HCT116 (cell line): ENCODE measurements at regions not wholly inside any gene's neighbourhood (a gene's known extent, or its start where the extent isn't known, plus 50 kb on each side); places are given as distances from the start of the nearest gene placed in this dataset.

Experiments used
- ATAC-seq: fragments of 200-7000 bp; cut with Tn5 transposase; 2 replicates; pipeline ENCODE4 v1.9.1; 2020; ENCODE audit warnings: mild to moderate bottlenecking, moderate library complexity
- BruUV-seq: library from RNA; stranded (reverse); fragments of 400-500 nt; replicated peaks from 2 replicates; lab custom pipeline; 2021; lab: Mats Ljungman, UMichigan
- CTCF ChIA-PET: fragments of 300-600 bp; sonication (Branson Sonifier 250); formaldehyde crosslinking; loops from one replicate; lab custom pipeline; 2021; ENCODE audit warnings: antibody characterized with exemption; lab: Charles Lee
- POLR2A ChIA-PET: fragments of 300-600, 350-600 bp; sonication (Branson Sonifier 250); formaldehyde crosslinking; loops from one replicate; lab custom pipeline; 2021; ENCODE audit warnings: antibody characterized with exemption; lab: Charles Lee
- RAD21 ChIA-PET, 2 experiments: fragments of 300-600 bp; sonication (Branson Sonifier 250); formaldehyde crosslinking; loops; one replicate each; lab custom pipeline; 2023; ENCODE audit warnings: low total read pairs in 2 of 2; ENCODE audit not compliant: uncharacterized antibody in 2 of 2, unreplicated experiment in 2 of 2, low non-redundant PET in 1 of 2; lab: Charles Lee
- DNase-seq: peaks from one replicate; pipeline ENCODE4 v3.0.0-alpha.2; 2010; ENCODE audit warnings: low read depth, low spot score
- H2AFZ ChIP-seq: fragments of 200-600 bp; shearing (Covaris generic), sonication (generic); 2 replicates; pipeline ENCODE4 v1.6.1; 2017; ENCODE audit warnings: low read depth, mixed run types, mixed read lengths, antibody characterized with exemption, low read length; ENCODE audit not compliant: poor library complexity, severe bottlenecking
- H3K27ac ChIP-seq: 2 replicates; pipeline ENCODE4 v1.5.1; 2012; ENCODE audit warnings: low read depth, low read length
- H3K27me3 ChIP-seq: fragments of 200-600 bp; sonication (generic); 2 replicates; pipeline ENCODE4 v1.6.1; 2016; ENCODE audit warnings: mixed run types, low read length, mixed read lengths; ENCODE audit not compliant: insufficient read depth
- H3K36me3 ChIP-seq, 2 experiments: fragments of 200-500 bp in 1 of 2; fragments of 200-600 bp in 1 of 2; sonication (Bioruptor generic) in 1 of 2; sonication (generic) in 1 of 2; 2 replicates each; pipeline versions ENCODE4 v1.5.1 to v1.6.1; 2014 to 2016; ENCODE audit warnings: low read length in 2 of 2, inconsistent platforms in 1 of 2, mixed read lengths in 1 of 2, mixed run types in 1 of 2; ENCODE audit not compliant: insufficient read depth in 2 of 2, control insufficient read depth in 1 of 2
- H3K4me1 ChIP-seq, 2 experiments: fragments of 200-600 bp in 1 of 2; sonication (generic) in 1 of 2; 2 replicates each; pipeline versions ENCODE4 v1.5.1 to v1.6.1; 2012 to 2017; ENCODE audit warnings: low read length in 2 of 2, inconsistent platforms in 1 of 2, mild to moderate bottlenecking in 1 of 2, mixed read lengths in 1 of 2, mixed run types in 1 of 2, moderate library complexity in 1 of 2; ENCODE audit not compliant: insufficient read depth in 2 of 2, control insufficient read depth in 1 of 2
- H3K4me2 ChIP-seq: fragments of 200-600 bp; sonication (generic); 2 replicates; pipeline ENCODE4 v1.6.1; 2017; ENCODE audit warnings: mixed run types, low read length, mixed read lengths
- H3K4me3 ChIP-seq, 2 experiments: fragments of 200-600 bp in 1 of 2; sonication (generic) in 1 of 2; replicated peaks in 1 of 2; 2 replicates each; pipeline ENCODE4 v1.5.1; 2011 to 2016; ENCODE audit warnings: low read length in 2 of 2, control low read depth in 1 of 2, low read depth in 1 of 2, mild to moderate bottlenecking in 1 of 2, mixed read lengths in 1 of 2, mixed run types in 1 of 2
- H3K79me2 ChIP-seq: fragments of 200-600 bp; sonication (generic); 2 replicates; pipeline ENCODE4 v1.6.1; 2017; ENCODE audit warnings: mild to moderate bottlenecking, mixed run types, low read length, moderate library complexity, mixed read lengths; ENCODE audit not compliant: insufficient read depth
- H3K9ac ChIP-seq: fragments of 200-600 bp; sonication (generic); 2 replicates; pipeline ENCODE4 v1.6.1; 2016; ENCODE audit warnings: low read length, mixed read lengths
- H3K9me2 ChIP-seq: fragments of 200-600 bp; sonication (generic), shearing (Covaris generic); 2 replicates; pipeline ENCODE4 v1.6.1; 2017; ENCODE audit warnings: mixed run types, mild to moderate bottlenecking, moderate library complexity; ENCODE audit not compliant: insufficient read depth
- H3K9me3 ChIP-seq, 2 experiments: fragments of 200-500 bp in 1 of 2; fragments of 200-600 bp in 1 of 2; sonication (Bioruptor generic) in 1 of 2; sonication (generic) in 1 of 2; 2 replicates each; pipeline ENCODE4 v1.6.1; 2014 to 2017; ENCODE audit warnings: low read length in 2 of 2, mixed read lengths in 2 of 2, inconsistent platforms in 1 of 2, low read depth in 1 of 2, mild to moderate bottlenecking in 1 of 2, mixed run types in 1 of 2, moderate library complexity in 1 of 2; ENCODE audit not compliant: control insufficient read depth in 1 of 2, insufficient read depth in 1 of 2
- H4K20me1 ChIP-seq: fragments of 200-600 bp; sonication (generic), shearing (Covaris generic); 2 replicates; pipeline ENCODE4 v1.6.1; 2017; ENCODE audit warnings: mixed run types, mild to moderate bottlenecking, moderate library complexity; ENCODE audit not compliant: insufficient read depth
- CBX3 ChIP-seq: IDR thresholded peaks from 2 replicates; pipeline ENCODE4 v1.6.1; 2012; ENCODE audit warnings: low read depth
- ELF1 ChIP-seq: IDR thresholded peaks from 2 replicates; pipeline ENCODE4 v1.6.1; 2012; ENCODE audit warnings: low read depth, borderline replicate concordance
- EZH2 ChIP-seq: fragments of 200-600 bp; sonication (generic); IDR thresholded peaks from 2 replicates; pipeline ENCODE4 v1.6.1; 2017; ENCODE audit warnings: antibody characterized with exemption, mixed run types
- POLR2AphosphoS5 ChIP-seq: IDR thresholded peaks from 2 replicates; pipeline ENCODE4 v1.6.1; 2011; ENCODE audit warnings: mild to moderate bottlenecking, low read depth, low read length, moderate library complexity
- SP1 ChIP-seq: IDR thresholded peaks from 2 replicates; pipeline ENCODE4 v1.6.1; 2012; ENCODE audit warnings: low read depth
- YY1 ChIP-seq: IDR thresholded peaks from 2 replicates; pipeline ENCODE4 v1.6.1; 2011; ENCODE audit warnings: low read length, low read depth, moderate library complexity, mild to moderate bottlenecking; ENCODE audit not compliant: insufficient replicate concordance; ENCODE audit errors: extremely low read depth
- ZFX ChIP-seq: fragments of 450-650 bp; IDR thresholded peaks from 2 replicates; pipeline ENCODE4 v1.6.1; 2017
- ZNF274 ChIP-seq: fragments of 200-500 bp; sonication (Bioruptor generic); IDR thresholded peaks from 2 replicates; pipeline ENCODE4 v1.6.1; 2014; ENCODE audit warnings: mild to moderate bottlenecking, low read depth, low read length, inconsistent platforms
- intact Hi-C: fragments of 100-400 bp; cut with micrococcal nuclease; formaldehyde crosslinking; loops from 2 replicates; pipeline ENCODE4 v1.10.0; 2022
- TF ChIP-seq, protein P1 (sequence below), 3 experiments: fragments of 200-600 bp in 1 of 3; sonication (generic) in 1 of 3; IDR thresholded peaks in 2 of 3; conservative IDR thresholded peaks in 1 of 3; 2 replicates each; pipeline ENCODE4 v1.5.1; 2012 to 2017; ENCODE audit warnings: low read depth in 2 of 3, low read length in 2 of 3, antibody characterized with exemption in 1 of 3, borderline replicate concordance in 1 of 3, control low read depth in 1 of 3, mild to moderate bottlenecking in 1 of 3, mixed read lengths in 1 of 3, mixed run types in 1 of 3, moderate library complexity in 1 of 3; ENCODE audit not compliant: insufficient read depth in 1 of 3
- TF ChIP-seq, protein P2 (sequence below): IDR thresholded peaks from 2 replicates; pipeline ENCODE4 v1.6.1; 2011; ENCODE audit warnings: mild to moderate bottlenecking, low read length, moderate library complexity; ENCODE audit not compliant: insufficient replicate concordance; ENCODE audit errors: extremely low read depth

DNA sequence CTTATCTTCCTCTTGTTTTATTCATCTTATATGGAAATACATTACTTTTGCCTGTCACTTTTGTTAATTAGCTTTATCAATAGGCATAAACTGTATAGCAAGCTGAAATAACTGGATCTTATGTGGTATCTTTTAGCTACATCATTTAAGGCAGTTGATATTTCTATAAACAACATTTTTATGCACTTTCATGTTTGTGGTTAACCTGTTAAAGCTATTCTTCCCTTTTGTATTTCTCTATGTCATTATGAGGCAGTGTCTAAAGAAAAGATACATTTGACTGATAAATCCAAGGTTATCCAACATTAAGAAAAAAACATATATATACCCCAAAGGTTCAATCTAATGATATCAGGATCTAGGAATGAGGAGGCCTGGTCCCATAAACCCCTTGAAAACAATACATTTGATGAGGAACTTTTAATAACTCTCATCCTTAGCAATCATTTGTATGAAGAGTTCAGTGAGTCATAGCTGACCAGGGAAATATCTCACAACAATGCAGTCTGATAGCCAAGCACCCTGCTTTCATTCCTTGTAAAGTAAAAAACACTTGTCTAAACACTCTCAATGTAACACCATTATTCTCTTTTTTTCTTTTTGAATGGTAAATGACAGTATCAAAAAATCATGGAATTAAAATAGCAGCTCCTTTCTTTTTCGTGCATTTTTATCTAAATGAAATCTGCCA, 300.9 kb downstream of the NEBL start:
- TF ChIP-seq, protein P1, sequence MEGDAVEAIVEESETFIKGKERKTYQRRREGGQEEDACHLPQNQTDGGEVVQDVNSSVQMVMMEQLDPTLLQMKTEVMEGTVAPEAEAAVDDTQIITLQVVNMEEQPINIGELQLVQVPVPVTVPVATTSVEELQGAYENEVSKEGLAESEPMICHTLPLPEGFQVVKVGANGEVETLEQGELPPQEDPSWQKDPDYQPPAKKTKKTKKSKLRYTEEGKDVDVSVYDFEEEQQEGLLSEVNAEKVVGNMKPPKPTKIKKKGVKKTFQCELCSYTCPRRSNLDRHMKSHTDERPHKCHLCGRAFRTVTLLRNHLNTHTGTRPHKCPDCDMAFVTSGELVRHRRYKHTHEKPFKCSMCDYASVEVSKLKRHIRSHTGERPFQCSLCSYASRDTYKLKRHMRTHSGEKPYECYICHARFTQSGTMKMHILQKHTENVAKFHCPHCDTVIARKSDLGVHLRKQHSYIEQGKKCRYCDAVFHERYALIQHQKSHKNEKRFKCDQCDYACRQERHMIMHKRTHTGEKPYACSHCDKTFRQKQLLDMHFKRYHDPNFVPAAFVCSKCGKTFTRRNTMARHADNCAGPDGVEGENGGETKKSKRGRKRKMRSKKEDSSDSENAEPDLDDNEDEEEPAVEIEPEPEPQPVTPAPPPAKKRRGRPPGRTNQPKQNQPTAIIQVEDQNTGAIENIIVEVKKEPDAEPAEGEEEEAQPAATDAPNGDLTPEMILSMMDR (IDR thresholded peaks at IDR 0.05 in 2 of 3, conservative IDR thresholded peaks at IDR 0.05 in 1 of 3; ENCODE audit: borderline replicate concordance in 1 of 3, insufficient read depth in 1 of 3, low read depth in 2 of 3, low read length in 2 of 3), result no peak
- Histone ChIP-seq H3K4me3 (no peak overlapping the region), H3K27me3 (no peaks in the 10 kb centered on the region), H3K79me2 (no peaks in the 10 kb centered on the region), H2AFZ (no peak overlapping the region), H3K27ac (no peak overlapping the region), H3K9ac (no peak overlapping the region), H3K9me3 (no peaks in the 10 kb centered on the region; a peak in 1 of 4 replicates), H3K36me3 (no peaks in the 10 kb centered on the region), H3K9me2 (no peaks in the 10 kb centered on the region), H4K20me1 (no peaks in the 10 kb centered on the region), H3K4me1 (no peaks in the 10 kb centered on the region), H3K4me2 (no peak overlapping the region)
- no TSS peak for BruUV-seq
- ATAC-seq (no peak), DNase-seq (no peak)
- ChIA-PET POLR2A (no interaction called here), RAD21 (no interaction called here), CTCF (no interaction called here)
- intact Hi-C loops, result no loop called here

DNA sequence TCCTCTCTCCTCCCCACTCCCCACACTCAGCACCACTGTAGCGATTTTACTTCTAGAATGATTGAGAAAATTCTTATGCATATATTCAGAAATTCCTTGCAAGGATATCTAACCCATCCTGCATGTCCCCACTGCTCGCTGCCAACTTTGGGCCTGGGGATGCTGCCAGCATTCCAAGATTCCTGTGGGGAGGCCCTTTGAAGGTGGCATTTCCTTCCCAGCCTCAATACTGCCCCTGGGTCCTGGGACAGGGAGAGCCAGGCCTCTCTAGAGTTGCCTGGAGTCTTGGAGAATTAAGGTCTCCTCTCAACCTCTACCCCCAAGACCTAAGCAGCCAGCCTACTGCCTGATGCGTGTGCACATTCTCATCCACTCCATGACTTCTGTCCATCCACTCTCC, 303.5 kb downstream of the NEBL start:
- Histone ChIP-seq H3K27me3 (no peaks in the 10 kb centered on the region), H4K20me1 (no peaks in the 10 kb centered on the region), H3K9me2 (no peaks in the 10 kb centered on the region), H2AFZ (no peak overlapping the region), H3K36me3 (no peaks in the 10 kb centered on the region), H3K4me1 (no peaks in the 10 kb centered on the region), H3K9me3 (no peaks in the 10 kb centered on the region; a peak in 1 of 4 replicates), H3K27ac (no peak overlapping the region), H3K9ac (no peak overlapping the region), H3K79me2 (no peaks in the 10 kb centered on the region), H3K4me3 (no peak overlapping the region), H3K4me2 (no peak overlapping the region)
- BruUV-seq, result no TSS peak
- intact Hi-C loops, result no loop called here
- POLR2A ChIA-PET, result no interaction called here
- RAD21 ChIA-PET, result no interaction called here
- ATAC-seq (no peak), DNase-seq (no peak)
- CTCF ChIA-PET, result no interaction called here
- TF ChIP-seq ZFX (no peak), ZNF274 (no peak), YY1 (no peak), ELF1 (no peak), EZH2 (no peak), CBX3 (no peak), SP1 (no peak), POLR2AphosphoS5 (no peak)
- TF ChIP-seq, protein P2, sequence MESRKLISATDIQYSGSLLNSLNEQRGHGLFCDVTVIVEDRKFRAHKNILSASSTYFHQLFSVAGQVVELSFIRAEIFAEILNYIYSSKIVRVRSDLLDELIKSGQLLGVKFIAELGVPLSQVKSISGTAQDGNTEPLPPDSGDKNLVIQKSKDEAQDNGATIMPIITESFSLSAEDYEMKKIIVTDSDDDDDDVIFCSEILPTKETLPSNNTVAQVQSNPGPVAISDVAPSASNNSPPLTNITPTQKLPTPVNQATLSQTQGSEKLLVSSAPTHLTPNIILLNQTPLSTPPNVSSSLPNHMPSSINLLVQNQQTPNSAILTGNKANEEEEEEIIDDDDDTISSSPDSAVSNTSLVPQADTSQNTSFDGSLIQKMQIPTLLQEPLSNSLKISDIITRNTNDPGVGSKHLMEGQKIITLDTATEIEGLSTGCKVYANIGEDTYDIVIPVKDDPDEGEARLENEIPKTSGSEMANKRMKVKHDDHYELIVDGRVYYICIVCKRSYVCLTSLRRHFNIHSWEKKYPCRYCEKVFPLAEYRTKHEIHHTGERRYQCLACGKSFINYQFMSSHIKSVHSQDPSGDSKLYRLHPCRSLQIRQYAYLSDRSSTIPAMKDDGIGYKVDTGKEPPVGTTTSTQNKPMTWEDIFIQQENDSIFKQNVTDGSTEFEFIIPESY, result no peak
